Keratinocyte (primary cell): ENCODE measurements at regions not wholly inside any gene's neighbourhood (a gene's known extent, or its start where the extent isn't known, plus 50 kb on each side); places are given as distances from the start of the nearest gene placed in this dataset.

Source experiments
- CTCF ChIP-seq, 3 experiments: IDR thresholded peaks in 1 of 3; conservative IDR thresholded peaks in 1 of 3; optimal IDR thresholded peaks in 1 of 3; 2 replicates in 2 of 3; 3 replicates in 1 of 3; pipeline versions ENCODE3 to v1.5.1; 2011; ENCODE audit warnings: low read length in 3 of 3, mild to moderate bottlenecking in 3 of 3, moderate library complexity in 2 of 3, control low read depth in 1 of 3, inconsistent platforms in 1 of 3; ENCODE audit not compliant: insufficient read depth in 2 of 3; ENCODE audit errors: extremely low read depth in 1 of 3
- EZH2 ChIP-seq: IDR thresholded peaks from one replicate; pipeline ENCODE4 v1.6.1; 2012; ENCODE audit warnings: inconsistent platforms, mild to moderate bottlenecking, low read length, moderate library complexity

GRCh38 chr6:141532211-141532610 is 600.5 kb upstream of the GJE1 start:
- TF ChIP-seq CTCF (optimal IDR thresholded peaks at IDR 0.05 in 1 of 3, IDR thresholded peaks at IDR 0.05 in 1 of 3, conservative IDR thresholded peaks at IDR 0.05 in 1 of 3; ENCODE audit: extremely low read depth in 1 of 3, insufficient read depth in 2 of 3, low read length in 3 of 3), result no peak
- TF ChIP-seq EZH2, result no peak
